Left lobe of liver (tissue), 2 donors: ENCODE measurements at regions not wholly inside any gene's neighbourhood (a gene's known extent, or its start where the extent isn't known, plus 50 kb on each side); places are given as distances from the start of the nearest gene placed in this dataset.
A peak's percentile ranks its signal among the peaks of the same experiment; 100 is the strongest.

Source experiments
- ATAC-seq: fragments of 200-7000 bp; cut with Tn5 transposase; one replicate; pipeline ENCODE4 v1.9.1; 2020; ENCODE audit warnings: mild to moderate bottlenecking, moderate library complexity
- DNase-seq: peaks from one replicate; pipeline ENCODE4 v3.0.0-alpha.2; 2020; ENCODE audit warnings: low spot score
- donor health status: DM: no; HTN: no; CAD: no; lungs with moderate emphysema.
- donor health status: DM: no; HTN: yes; CAD: no.

DNA sequence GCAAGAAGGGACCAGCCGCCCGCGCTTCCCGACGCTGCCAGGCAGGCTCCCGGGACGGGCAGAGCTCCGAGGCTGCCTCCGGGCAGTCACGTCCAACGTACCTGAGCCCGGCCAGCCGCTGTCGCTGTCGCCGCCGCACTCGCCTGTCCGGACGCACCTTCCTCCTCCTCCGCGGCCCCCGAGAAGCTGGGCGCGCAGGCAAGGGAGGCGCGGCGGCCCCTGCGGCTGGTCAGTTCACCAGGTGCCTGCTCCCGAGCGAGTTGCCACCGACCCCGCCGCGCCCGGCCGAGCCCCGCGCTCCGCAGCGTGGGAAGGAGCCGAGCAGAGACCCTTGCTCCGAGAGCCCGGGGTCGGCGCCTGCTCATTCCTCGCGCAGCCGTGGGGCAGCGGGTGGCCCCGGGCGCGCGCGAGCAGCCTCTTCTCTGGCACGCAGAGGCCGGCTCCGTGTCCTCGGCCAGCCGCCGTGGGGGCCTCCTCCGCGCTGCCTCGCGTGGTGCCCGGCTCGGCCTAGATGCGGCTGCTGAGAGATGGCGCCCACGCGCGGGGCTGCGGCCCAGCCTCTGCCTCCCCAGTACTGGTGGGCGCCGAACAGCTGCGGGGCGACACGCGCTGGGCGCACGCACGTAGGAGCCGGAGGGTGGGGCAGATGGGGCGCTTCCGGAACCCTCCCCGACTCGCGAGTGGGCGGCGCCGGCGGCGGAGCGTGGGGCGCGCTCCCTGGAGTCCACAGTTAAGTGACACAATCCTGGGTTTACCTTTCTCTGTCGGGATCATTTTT is 419.4 kb downstream of the UQCRFS1 start:
- DNase-seq (no peak), ATAC-seq (no peak)

DNA sequence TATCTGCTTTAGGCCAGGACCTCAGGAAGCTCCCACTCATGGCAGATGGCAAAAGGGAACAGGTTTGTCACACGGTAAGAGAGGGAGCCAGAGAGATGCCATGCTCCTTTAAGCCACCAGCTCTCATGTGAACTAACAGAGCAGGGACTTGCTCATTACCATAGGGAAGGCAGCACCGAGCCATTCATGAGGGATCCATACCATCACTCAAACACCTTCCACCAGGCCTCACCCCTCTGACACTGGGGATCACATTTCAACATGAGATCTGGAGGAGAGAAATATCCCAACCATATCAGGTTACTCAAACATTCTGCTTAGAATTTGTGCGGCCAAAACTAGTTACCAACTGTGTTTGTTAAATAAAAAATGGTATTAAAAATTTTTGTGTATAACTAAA is 427.0 kb downstream of the UQCRFS1 start:
- ATAC-seq (no peak), DNase-seq (no peak)

DNA sequence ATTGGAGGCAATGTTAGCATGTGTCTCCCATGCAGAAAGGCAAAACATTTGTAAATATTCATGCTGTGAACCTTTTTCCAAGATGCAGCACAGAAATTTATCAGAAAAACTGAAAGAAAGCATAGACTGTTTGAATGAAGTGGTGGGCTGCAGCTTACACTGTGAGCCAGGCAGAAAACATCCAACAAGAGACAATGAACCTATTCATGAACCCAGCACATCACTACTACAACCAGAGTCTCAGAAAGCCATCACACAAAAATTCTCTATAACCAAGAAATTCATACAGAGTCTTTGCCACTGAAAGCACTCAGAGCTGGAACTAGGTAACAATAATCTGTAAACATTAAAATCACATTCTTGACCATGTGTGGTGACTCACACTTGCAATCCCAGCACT is 448.9 kb downstream of the UQCRFS1 start:
- DNase-seq (no peak), ATAC-seq (no peak)

DNA sequence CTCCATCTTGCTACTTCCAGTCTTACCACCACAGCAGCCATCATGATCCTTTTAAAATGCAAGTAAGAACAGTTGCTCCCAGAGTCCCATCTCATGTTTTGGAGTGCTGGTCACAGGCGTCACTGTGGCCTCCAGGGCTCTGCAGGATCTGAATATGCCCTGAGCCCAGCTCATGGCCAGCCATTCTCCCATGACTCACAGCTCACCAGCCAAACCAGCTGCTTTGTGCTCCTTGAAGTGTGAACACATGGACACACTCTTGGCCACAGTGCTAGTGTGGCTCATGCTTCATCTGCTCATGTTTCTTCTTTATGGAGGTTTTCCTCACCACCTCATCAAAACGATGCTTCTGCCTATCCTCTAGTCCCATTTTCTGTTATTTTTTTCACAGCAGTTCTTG is 466.5 kb downstream of the UQCRFS1 start:
- no peak for DNase-seq
- no peak for ATAC-seq

DNA sequence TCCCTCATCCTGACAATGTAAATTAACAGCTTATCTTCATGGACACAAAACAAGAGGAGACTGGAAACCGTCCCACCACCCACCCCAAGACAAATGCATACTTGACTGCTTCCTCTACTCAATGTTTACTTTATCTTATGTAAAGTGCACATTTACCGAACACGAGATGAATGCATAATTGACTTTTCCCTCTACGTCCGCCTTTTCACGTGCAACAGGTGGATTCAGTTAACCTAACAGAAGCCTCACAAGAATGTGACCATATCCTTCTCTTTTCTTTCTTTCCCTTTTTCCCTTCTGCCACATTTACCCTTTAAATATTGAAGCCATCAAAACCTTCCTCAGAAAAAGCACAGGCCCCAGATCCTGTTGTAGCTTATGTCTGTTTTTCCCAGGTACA is 468.0 kb downstream of the UQCRFS1 start:
- DNase-seq (no peak), ATAC-seq (no peak)

DNA sequence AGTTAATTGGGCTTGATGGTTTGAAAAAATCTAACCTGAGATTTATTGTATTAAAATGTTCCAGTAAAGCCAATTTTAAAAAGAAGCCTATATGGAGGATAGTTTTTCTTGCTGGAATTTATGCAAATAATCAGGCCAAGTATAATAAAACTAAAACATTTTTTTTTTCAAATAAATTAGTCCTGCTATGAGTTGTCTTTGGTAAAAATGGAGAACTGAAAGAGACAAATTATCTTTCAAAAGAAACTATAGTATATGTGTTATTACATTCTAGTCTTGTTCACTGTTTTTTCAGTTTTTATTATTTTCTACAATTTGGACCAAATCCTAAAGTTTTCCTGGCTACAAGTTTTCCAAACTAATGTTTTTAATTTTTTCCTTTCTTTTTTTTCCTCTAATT is 468.9 kb downstream of the UQCRFS1 start:
- no peak for ATAC-seq

DNA sequence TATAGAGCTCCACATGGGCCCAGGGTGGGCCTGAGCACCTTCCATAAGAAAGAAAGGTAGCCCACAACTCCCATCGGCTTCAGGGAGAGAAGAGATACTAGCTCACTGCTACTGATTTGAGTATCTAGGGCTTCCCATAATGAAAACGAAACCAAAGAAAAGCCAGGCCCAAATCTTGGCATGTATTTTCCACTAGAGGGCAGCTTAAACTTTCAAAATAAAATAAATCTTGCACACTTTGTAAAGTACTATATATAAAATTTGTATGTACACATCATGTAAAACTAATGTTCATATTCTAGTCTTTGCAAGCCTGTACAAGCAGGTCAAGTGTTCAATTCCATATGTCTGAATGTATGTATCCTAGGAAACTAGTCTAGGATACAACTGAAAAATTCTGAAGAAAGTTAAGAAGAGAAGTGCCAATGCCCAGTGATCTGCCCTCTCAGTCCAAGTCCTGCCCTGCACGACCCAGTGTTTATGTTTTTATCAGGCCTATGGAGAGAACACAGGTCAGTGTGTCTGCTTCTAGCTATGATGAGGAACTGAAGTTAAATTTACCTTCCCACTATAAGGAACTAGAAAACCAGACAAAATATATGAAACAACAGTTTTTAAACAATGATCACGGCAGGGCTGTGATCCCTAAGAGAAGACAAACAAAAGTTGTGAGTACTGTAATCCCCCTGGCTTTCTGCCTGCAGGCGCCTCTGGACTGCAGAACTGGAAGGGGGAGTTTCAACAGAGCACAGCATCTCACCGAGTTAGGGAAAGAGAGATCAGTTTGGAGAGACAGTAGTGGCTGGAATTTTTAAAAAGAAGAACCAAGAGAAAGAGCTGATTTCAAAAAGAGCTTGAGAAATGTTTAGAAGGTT is 475.7 kb downstream of the UQCRFS1 start:
- DNase-seq, result no peak
- peak; percentile 94 for ATAC-seq

More for the DNA sequence above, 468.9 kb downstream of the UQCRFS1 start:
- DNase-seq, result no peak

DNA sequence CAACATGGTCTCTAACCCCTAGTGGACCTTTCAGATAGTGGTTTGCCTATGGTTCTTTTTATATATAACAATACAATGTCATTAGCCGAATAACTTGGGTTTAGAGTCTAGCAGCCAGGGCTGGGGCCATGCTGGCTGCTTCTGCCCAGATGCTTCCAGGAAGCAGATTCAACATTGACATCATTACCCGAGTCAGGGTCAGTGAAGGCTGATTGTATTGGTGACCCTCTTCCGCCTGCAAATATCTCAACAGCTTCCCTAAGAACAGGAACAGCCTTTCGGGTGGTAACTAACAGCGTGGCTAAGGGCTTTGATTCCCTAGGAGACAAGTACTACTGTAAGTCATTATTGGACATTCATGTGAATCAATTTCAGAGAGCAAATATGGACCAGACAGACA is 476.4 kb downstream of the UQCRFS1 start:
- DNase-seq (no peak), ATAC-seq (peak; percentile 9)

DNA sequence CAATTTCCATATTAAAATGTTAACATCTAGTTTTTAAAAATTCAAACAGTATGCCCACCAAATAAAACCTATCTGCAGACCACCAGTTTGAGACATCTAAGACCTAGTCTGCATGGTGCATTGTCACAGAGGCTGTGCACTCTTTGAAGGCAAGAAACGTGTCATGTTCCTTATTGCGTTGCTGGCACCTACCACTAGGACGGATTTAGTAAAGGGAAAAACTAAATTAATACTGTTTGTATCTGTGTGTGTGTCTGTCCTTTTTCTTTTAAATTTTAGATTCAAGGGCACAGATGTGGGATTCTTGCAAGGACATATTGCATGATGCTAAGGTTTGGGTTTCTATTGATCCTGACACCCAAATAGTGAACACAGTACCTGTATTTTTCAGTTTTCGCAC is 481.4 kb downstream of the UQCRFS1 start:
- DNase-seq, result no peak
- ATAC-seq, result no peak

DNA sequence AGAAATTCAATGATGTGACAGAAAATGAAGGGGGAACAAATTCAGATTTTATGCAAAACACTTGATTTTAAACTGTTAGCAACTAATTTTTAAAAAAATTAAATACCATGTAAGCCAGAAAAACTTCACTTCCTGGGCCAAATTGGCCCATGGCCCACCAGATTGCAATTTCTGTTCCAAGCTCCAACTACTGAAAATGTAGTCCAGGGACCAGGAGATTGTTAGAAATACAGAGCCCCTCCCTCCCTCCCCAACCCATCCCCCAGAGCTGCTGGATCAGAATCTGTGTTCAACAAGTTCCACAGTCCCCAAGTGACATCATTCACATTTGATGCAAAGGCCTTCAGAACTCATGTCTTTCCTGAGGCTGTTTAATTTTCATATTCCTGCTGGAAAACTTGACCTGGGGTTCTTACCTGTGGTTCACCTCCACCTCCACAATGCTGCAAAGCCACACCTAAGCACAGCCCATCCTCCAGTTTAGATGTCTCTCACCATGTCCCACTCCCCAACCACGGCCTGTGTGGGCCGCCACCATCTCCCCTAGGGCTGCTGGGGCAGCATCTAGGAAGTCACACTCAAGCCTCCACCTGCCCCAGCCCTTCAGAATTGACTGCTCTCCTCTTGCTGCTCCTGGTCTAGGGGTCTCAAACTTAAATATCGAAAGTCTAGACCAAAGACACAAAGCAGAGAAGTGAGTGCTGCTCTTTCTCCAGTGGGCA is 482.0 kb downstream of the UQCRFS1 start:
- ATAC-seq (no peak), DNase-seq (no peak)

DNA sequence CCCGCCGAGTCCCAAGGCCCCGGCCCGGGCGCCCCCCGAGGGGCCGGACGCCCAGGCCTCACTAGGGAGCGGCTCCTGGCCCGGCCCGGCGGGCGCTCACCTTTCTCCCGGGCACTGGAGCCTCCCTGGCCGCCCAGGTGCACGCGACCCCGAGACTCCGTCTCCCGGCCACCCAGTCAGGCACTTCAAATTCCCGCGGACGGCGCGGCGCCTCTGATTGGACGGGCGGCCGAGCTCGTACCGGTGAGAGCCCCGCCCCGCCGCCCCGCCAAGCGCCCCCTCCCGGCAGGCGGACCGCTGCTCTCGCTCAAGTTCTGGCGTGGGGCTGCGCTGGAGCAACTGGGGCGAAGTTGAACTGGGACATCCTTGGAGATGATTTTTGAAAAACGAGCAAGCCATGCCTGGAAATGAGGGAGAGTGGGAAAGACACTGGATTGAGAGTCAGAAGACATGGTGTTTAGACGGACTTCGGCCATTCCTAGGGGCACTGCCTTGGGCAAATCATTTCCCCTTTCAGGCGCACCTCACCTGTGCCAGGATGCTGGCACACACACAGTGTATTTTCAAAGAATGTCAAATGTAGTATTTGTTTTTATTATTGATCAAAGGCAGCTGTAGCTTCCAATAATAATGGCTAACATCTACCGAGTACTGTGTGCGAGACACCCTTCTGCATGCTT is 485.3 kb downstream of the UQCRFS1 start:
- ATAC-seq (no peak), DNase-seq (no peak)

DNA sequence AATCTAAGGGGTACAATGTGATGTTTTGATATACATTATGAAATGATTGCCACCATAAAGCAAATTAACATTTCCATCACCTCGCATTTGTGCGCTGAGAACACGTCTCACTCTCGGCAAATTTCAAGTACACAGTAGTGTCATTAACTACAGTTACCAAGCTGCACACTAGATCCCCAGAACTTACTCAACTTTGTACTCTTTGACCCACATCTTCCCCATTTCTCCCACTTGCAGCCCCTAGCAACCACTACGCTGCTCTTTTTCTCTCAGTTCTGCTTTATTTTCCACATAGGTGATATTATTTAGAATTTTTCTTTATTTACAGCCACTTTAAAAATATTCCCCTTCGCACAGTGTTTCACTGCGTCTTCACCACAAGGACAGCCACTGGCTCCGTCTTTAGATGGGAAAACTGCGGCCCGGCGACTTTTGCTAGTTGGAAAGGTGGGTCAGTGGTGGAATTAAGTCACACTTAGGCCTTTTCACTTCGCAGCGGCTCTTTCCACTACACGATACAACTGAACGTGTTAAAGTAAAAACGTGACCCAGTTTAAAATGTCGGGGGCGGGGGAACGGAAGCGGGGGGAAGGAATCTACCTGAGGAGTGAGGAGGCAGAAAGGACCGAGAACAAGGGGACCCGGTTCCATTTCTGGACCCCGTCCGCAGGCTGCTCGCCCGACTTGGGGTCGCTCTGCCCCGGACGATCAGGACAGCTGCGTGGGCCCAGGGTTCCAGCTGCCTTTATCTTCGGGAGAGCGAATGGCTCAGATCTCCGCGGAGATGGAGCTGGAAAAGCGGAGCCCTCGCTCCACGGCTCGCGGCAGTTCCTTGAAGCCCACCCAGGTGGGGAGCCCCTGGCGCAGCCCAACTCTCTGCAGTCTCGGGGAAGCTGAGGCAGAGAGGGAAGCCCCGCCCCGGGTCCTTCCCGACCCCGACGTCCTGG is 486.1 kb downstream of the UQCRFS1 start:
- no peak for ATAC-seq

DNA sequence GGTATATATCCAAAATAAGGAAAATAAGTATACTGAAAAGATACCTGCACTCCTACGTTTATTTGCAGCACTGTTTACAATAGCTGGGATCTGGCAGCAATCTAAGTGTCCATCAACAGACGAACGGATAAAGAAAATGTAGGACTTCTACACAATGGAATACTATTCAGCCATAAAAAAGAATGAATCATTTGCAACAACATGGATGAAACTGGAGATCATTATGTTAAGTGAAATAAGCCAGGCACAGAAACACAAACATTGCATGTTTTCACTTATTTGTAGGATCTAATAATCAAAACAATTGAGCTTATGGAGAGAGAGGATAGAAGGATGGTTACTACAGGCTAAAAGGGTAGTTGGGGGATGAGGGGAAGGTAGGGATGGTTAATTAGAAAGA is 494.0 kb downstream of the UQCRFS1 start:
- ATAC-seq (no peak), DNase-seq (no peak)

More for the DNA sequence above, 486.1 kb downstream of the UQCRFS1 start:
- DNase-seq, result no peak

DNA sequence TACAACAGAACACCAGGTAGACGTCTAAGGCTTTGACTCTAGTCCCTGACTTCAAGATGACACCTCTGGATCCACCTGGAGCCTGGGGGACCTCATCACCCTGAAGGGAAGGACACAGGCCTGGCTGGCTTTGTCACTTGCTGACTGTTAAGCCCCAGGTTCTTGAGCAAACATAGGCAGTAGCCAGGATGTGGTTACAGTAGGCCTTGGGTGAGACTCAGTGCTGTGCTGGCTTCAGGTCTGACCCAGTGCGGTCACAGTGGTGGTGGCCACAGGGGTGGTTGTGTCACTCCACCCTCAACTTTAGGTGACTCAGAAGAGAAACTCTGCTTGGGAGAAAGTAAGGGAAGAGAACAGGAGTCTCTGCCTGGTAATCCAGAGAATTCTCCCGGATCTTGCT is 497.8 kb downstream of the UQCRFS1 start:
- DNase-seq (no peak), ATAC-seq (no peak)

DNA sequence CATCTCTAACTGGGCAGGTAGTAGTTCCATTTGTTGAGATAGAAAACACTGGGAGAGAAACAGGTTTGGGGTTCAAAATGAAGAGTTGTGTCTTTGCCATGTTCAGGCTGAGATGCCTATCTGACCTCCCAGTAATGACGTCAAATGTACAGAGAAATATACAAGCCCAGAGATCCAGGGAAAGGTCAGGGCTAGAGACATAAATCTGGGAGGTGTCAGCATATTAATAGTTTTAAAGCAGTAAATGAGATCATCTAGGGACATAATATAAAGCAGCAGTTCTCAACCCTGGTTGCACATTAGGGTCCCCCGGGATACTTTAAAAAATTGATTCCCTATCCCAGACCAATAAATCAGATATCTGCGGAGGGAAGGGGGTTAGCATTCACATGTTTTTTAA is 501.5 kb downstream of the UQCRFS1 start:
- ATAC-seq (no peak), DNase-seq (no peak)

DNA sequence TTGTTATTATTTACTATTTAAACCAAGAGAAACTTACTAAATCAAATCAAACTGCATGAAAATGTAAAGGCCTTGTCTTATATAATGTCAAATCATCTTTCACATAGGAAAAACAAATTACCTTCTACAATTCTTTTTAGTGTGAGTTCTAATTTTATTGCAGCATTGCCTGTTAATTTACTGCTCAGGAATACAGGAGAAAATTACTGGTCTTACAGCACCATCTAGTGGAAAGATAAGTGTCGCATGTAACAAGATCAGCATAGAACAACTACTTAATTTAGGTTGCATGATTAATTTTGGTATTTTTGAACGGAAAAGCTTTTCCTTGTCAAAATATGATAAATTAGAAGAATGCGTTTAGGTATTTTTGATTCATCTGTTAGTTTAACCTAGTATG is 502.7 kb downstream of the UQCRFS1 start:
- ATAC-seq (peak; percentile 78), DNase-seq (no peak)

DNA sequence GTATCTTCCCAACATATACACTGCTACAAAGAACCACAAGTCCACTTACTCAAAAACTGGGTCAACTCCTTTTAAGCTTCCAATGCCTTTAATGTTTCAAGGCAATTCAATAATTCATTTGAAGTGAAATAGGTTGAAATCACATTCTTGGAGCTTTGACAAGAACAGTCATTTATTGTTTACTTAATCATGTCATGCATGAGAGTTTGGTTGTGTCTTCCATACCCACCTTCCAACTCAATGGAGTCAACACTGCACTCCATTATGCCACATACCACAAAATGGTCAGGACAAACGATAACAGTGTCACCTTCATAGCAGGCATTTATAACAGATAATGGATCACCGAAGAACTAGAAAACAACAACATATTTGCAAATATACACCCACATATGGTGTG is 506.3 kb downstream of the UQCRFS1 start:
- ATAC-seq (no peak), DNase-seq (no peak)

DNA sequence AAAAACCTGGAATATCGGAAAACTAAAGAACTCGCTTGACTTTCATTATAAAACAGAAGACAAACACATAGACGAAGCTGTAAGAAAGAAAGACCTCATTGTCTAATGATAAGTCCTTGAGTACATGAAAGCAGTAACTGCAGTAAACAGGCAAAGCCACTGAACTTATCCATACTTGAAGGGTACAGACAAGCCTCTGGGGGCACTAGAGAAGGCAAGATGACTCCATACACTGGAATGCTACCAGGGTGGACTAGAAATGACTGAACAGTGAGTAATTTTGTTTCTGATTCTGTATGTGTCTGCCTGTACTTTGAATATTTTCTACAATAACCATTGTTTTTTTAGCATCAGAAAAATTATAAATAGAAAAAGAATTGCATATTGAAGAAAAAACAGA is 507.9 kb downstream of the UQCRFS1 start:
- ATAC-seq (no peak), DNase-seq (no peak)

DNA sequence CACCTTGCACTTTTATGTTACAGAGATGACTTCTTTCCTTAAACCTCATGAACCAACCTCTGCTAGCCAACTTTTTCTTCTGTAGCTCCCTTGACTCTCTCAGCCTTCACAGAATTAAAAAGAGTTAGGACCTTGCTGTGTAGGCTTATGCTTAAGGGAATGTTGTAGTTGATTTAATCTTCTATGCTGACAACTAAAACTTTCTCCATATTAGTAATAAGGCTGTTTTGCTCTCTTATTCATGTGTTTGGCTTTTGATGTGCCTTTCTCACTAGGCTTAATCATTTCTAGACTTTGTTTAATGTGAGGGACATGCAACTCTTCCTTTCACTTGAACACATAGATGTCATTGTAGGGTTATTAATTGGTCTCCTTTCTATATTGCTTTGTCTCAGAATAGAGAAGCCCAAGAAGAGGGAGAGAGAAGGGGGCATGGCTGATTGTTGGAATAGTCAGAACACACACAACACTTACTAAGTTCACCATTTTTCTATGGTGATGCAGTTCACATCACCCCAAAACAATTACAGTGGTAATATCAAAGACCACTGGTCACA is 509.5 kb downstream of the UQCRFS1 start:
- DNase-seq, result no peak
- no peak for ATAC-seq

DNA sequence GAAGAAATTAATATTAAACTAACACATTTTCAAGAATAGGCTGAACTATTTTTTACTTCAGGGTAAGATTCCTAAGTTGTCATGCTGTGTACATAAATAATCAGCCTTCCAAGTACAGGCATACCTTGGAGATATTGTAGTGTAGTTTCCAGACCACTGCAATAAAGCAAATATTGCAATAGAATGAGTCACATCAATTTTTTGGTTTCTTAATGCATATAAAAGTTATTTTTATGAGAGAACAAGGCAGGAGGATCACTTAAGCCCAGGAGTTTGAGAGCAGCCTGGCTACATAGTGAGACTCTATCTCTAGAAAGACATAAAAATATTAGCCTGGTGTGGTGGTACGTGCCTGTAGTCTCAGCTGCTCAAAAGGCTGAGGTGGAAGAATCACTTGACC is 511.5 kb downstream of the UQCRFS1 start:
- DNase-seq (no peak), ATAC-seq (no peak)
